ENCODE measurements at regions not wholly inside any gene's neighbourhood (a gene's known extent, or its start where the extent isn't known, plus 50 kb on each side); places are given as distances from the start of the nearest gene placed in this dataset.
"Not testable (repeated sequence)": the region's sequence is repeated elsewhere in the genome, so short reads cannot be mapped to it uniquely, and the experiment has no call there.

DNA sequence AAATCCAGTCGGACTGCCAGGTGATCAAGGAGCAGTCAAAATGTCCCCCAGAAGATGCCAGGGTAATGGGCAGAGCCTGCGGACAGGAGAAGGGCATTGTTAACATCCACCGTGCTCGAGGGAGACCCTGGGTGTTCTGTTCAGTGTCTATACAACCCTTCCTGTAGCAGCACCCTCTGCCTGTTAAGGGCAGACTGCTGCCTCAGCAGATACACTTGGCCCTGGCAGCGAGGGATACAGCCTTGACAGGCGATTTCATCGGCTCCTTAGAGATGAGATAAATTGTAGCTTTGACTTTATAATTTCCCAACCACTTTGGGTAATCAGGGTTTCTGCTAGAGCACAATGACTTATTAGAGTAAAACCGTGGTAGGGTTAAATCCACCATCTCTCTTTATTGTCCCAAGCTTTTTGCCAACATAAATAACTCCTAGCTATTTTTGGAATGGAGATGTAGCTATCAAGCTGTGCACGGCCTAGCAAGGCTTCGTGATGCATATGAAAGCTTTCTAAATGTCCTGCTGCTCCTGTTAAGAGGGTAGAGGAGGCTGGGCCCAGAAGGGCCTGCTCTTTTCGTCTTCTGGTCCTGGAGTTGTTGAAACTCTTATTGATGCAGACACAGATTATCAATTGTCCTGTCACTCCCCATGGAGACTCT, 195.9 kb downstream of the CPEB2 start:
- DNase-seq: peak; percentile 12
- Mint-ChIP-seq H3K4me3 (ENCODE audit: unreplicated experiment) (no peak overlapping the region), H3K4me1 (ENCODE audit: low read depth, unreplicated experiment) (peaks cover 23% of the 10 kb centered on the region), H3K36me3 (ENCODE audit: unreplicated experiment) (no peaks in the 10 kb centered on the region), H3K9me3 (ENCODE audit: unreplicated experiment) (peaks cover 2% of the 10 kb centered on the region), H3K27me3 (ENCODE audit: unreplicated experiment) (no peaks in the 10 kb centered on the region), H3K27ac (ENCODE audit: unreplicated experiment) (peak overlapping the region; percentile 45)
- TF ChIP-seq, protein P1, sequence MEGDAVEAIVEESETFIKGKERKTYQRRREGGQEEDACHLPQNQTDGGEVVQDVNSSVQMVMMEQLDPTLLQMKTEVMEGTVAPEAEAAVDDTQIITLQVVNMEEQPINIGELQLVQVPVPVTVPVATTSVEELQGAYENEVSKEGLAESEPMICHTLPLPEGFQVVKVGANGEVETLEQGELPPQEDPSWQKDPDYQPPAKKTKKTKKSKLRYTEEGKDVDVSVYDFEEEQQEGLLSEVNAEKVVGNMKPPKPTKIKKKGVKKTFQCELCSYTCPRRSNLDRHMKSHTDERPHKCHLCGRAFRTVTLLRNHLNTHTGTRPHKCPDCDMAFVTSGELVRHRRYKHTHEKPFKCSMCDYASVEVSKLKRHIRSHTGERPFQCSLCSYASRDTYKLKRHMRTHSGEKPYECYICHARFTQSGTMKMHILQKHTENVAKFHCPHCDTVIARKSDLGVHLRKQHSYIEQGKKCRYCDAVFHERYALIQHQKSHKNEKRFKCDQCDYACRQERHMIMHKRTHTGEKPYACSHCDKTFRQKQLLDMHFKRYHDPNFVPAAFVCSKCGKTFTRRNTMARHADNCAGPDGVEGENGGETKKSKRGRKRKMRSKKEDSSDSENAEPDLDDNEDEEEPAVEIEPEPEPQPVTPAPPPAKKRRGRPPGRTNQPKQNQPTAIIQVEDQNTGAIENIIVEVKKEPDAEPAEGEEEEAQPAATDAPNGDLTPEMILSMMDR (IDR thresholded peaks at IDR 0.05; ENCODE audit: partially characterized antibody, unreplicated experiment): no peak

DNA sequence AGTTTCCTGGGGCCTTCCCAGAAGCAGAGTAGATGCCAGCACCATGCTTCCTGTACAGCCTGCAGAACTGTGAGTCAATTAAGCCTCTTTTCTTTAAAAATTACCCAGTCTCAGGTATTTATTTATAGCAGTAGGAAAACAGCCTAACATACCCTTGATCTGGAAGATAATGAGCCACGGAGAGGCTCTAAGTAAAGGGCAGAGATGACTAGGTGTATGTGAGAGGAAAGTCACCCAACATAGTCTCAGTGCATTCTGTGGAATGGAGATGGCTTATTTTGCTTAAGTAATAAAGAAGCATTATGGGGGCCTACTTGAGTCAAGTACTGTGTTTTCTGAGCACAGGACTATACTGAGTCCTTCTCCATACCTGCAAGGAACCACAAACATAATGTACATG, 199.5 kb downstream of the CPEB2 start:
- Mint-ChIP-seq H3K4me3 (ENCODE audit: unreplicated experiment) (no peak overlapping the region), H3K36me3 (ENCODE audit: unreplicated experiment) (peaks cover 14% of the 10 kb centered on the region), H3K9me3 (ENCODE audit: unreplicated experiment) (peaks cover 9% of the 10 kb centered on the region), H3K4me1 (ENCODE audit: low read depth, unreplicated experiment) (peaks cover 15% of the 10 kb centered on the region), H3K27me3 (ENCODE audit: unreplicated experiment) (no peaks in the 10 kb centered on the region), H3K27ac (ENCODE audit: unreplicated experiment) (no peak overlapping the region)
- DNase-seq: no peak
- TF ChIP-seq, protein P1 (IDR thresholded peaks at IDR 0.05; ENCODE audit: partially characterized antibody, unreplicated experiment): no peak

DNA sequence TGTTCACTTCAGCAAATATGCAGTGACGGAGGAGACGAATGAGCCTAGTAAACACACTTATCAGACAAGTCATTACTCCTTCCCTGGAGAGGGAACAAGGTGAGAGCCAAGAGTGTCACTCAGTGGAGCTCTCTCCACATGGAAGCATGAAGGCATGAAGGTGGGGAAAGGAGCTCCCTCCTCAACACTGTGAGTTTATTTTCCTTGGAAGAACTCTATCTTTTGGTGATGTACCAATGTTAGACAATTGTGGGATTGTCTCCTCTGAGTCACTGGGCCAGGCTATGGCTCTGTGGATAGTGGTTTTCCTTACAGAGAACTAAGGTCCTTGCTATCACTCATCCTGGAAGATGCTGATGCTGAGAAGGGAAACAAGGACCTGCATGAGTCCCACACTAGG, 200.2 kb downstream of the CPEB2 start:
- H3K27ac Mint-ChIP-seq (ENCODE audit: unreplicated experiment): no peak overlapping the region
- H3K4me3 Mint-ChIP-seq (ENCODE audit: unreplicated experiment): no peak overlapping the region
- H3K27me3 Mint-ChIP-seq (ENCODE audit: unreplicated experiment): no peaks in the 10 kb centered on the region
- DNase-seq: no peak
- peaks cover 20% of the 10 kb centered on the region for H3K36me3 Mint-ChIP-seq (ENCODE audit: unreplicated experiment)
- TF ChIP-seq, protein P1 (IDR thresholded peaks at IDR 0.05; ENCODE audit: partially characterized antibody, unreplicated experiment): no peak
- H3K9me3 Mint-ChIP-seq (ENCODE audit: unreplicated experiment): peaks cover 9% of the 10 kb centered on the region
- peaks cover 12% of the 10 kb centered on the region for H3K4me1 Mint-ChIP-seq (ENCODE audit: low read depth, unreplicated experiment)

DNA sequence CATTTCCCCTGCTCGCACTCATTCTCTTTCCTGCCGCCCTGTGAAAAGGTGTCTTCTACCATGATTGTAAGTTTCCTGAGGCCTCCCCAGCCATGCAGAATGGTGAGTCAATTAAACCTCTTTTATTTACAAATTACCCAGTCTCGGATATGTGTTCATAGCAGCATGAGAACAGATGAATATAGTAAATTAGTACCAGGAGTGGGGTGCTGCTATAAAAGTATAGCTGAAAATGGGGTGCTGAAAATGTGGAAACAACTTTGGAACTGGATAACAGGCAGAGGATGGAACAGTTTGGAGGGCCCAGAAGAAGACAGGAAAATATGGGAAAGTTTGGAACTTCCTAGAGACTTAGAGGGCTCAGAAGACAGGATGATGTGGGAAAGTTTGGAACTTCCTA, 204.2 kb downstream of the CPEB2 start:
- H3K9me3 Mint-ChIP-seq (ENCODE audit: unreplicated experiment); H3K27me3 Mint-ChIP-seq (ENCODE audit: unreplicated experiment); H3K27ac Mint-ChIP-seq (ENCODE audit: unreplicated experiment); DNase-seq; H3K4me1 Mint-ChIP-seq (ENCODE audit: low read depth, unreplicated experiment); H3K4me3 Mint-ChIP-seq (ENCODE audit: unreplicated experiment): not testable (repeated sequence)
- peaks cover 20% of the 10 kb centered on the region for H3K36me3 Mint-ChIP-seq (ENCODE audit: unreplicated experiment)

DNA sequence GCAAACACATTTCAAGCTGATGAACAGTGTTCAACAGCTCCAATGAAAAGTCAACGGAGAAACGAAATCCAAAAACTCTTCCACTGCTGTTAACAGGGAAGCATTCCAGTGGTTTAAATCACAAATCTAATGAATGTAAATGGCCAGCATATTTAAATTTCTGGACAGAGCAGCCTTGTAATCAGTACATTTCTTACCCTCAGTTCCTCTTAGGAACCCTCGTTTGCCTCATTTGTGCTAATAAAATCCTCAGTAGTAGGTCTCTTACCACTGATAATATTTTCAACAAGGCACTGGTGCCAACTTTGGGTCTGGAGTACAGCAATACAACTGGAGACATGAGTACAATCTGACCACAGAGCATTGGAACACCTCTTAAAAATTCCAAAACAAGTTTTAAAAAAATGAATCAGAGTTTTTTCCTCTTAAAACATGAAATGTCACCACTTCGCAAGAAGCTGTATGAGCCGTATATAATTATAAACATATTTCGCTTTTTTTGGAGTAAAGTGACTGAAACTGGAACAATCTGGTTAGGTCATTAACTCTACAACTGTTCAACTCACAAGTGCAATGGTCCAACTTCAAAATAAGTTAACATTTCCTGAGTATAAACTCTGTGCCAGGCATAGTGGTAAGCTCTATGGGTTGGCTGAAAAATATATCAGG, 211.2 kb downstream of the CPEB2 start:
- Mint-ChIP-seq H3K36me3 (ENCODE audit: unreplicated experiment) (no peaks in the 10 kb centered on the region), H3K9me3 (ENCODE audit: unreplicated experiment) (no peaks in the 10 kb centered on the region), H3K27ac (ENCODE audit: unreplicated experiment) (no peak overlapping the region), H3K27me3 (ENCODE audit: unreplicated experiment) (no peaks in the 10 kb centered on the region), H3K4me1 (ENCODE audit: low read depth, unreplicated experiment) (no peaks in the 10 kb centered on the region), H3K4me3 (ENCODE audit: unreplicated experiment) (no peak overlapping the region)
- no peak for DNase-seq
- TF ChIP-seq, protein P1 (IDR thresholded peaks at IDR 0.05; ENCODE audit: partially characterized antibody, unreplicated experiment): no peak

Data from glutamatergic neuron (in vitro differentiated cells).